H1 (cell line): ENCODE measurements at regions not wholly inside any gene's neighbourhood (a gene's known extent, or its start where the extent isn't known, plus 50 kb on each side); places are given as distances from the start of the nearest gene placed in this dataset.

Experiments used
- CTCF ChIA-PET: fragments of 300-600 bp; sonication (Branson Sonifier 250); formaldehyde crosslinking; loops from one replicate; lab custom pipeline; 2021; ENCODE audit not compliant: partially characterized antibody; lab: Charles Lee
- POLR2A ChIA-PET: fragments of 300-600 bp; sonication (Branson Sonifier 250); formaldehyde crosslinking; loops from one replicate; lab custom pipeline; 2021; ENCODE audit warnings: inconsistent platforms; ENCODE audit not compliant: partially characterized antibody; lab: Charles Lee
- DNase-seq, 2 experiments: peaks; one replicate each; pipeline versions ENCODE4 v3.0.0 to v3.0.0-alpha.2; 2010 to 2022; ENCODE audit warnings: low spot score in 2 of 2, low read depth in 1 of 2, mixed read lengths in 1 of 2
- FAIRE-seq: peaks from 2 replicates; lab custom pipeline; 2011; peaks lifted over from hg19 to GRCh38; lab: Jason Lieb, UNC
- H2AFZ ChIP-seq: 2 replicates; pipeline ENCODE4 v1.8.1; 2012; ENCODE audit warnings: low read length, inconsistent platforms
- H2AK5ac ChIP-seq: 2 replicates; pipeline ENCODE4 v1.6.1; 2013; ENCODE audit warnings: low read depth, low read length
- H2BK120ac ChIP-seq: replicated peaks from 2 replicates; pipeline ENCODE3; 2013; ENCODE audit warnings: low read depth, low read length, inconsistent platforms
- H2BK12ac ChIP-seq: 2 replicates; pipeline ENCODE4 v1.6.1; 2013; ENCODE audit warnings: low read depth, low read length
- H2BK15ac ChIP-seq: 2 replicates; pipeline ENCODE4 v1.6.1; 2013; ENCODE audit warnings: low read length
- H2BK20ac ChIP-seq: 2 replicates; pipeline ENCODE4 v1.6.1; 2013; ENCODE audit warnings: low read length
- H2BK5ac ChIP-seq: 2 replicates; pipeline ENCODE4 v1.6.1; 2013; ENCODE audit warnings: low read depth, low read length
- H3K14ac ChIP-seq: 2 replicates; pipeline ENCODE4 v1.6.1; 2013; ENCODE audit warnings: inconsistent platforms; ENCODE audit not compliant: insufficient read length
- H3K18ac ChIP-seq: 2 replicates; pipeline ENCODE4 v1.6.1; 2013; ENCODE audit warnings: low read length; ENCODE audit errors: extremely low read depth
- H3K23ac ChIP-seq: 2 replicates; pipeline ENCODE4 v1.6.1; 2013; ENCODE audit warnings: inconsistent platforms; ENCODE audit not compliant: insufficient read length
- H3K23me2 ChIP-seq: 2 replicates; pipeline ENCODE4 v1.6.1; 2013; ENCODE audit warnings: low read depth, low read length
- H3K27ac ChIP-seq: 2 replicates; pipeline ENCODE4 v1.6.1; 2011; ENCODE audit warnings: low read depth, low read length, inconsistent platforms
- H3K27me3 ChIP-seq, 4 experiments: replicated peaks in 1 of 4; 1 replicate in 1 of 4; 2 replicates in 3 of 4; pipeline versions ENCODE4 v1.6.1 to v1.8.1; 2011 to 2013; ENCODE audit warnings: low read length in 3 of 4, mild to moderate bottlenecking in 3 of 4, inconsistent platforms in 2 of 4, mixed read lengths in 2 of 4, moderate library complexity in 1 of 4; ENCODE audit not compliant: control insufficient read depth in 3 of 4, insufficient read depth in 3 of 4; ENCODE audit errors: extremely low read depth in 1 of 4
- H3K36me3 ChIP-seq, 4 experiments: 2 replicates each; pipeline versions ENCODE4 v1.6.1 to v1.8.1; 2011 to 2013; ENCODE audit warnings: mild to moderate bottlenecking in 4 of 4, low read length in 3 of 4, moderate library complexity in 2 of 4, control low read depth in 1 of 4, inconsistent platforms in 1 of 4; ENCODE audit not compliant: insufficient read depth in 4 of 4, control insufficient read depth in 2 of 4
- H3K4ac ChIP-seq: replicated peaks from 2 replicates; pipeline ENCODE3; 2013; ENCODE audit warnings: low read length, low read depth, mixed read lengths, inconsistent platforms; ENCODE audit not compliant: insufficient read length
- H3K4me1 ChIP-seq, 4 experiments: replicated peaks in 1 of 4; 1 replicate in 1 of 4; 2 replicates in 3 of 4; pipeline versions ENCODE4 v1.6.1 to v1.8.1; 2011 to 2013; ENCODE audit warnings: low read length in 3 of 4, inconsistent platforms in 2 of 4, mixed read lengths in 1 of 4; ENCODE audit not compliant: insufficient read depth in 4 of 4, control insufficient read depth in 3 of 4
- H3K4me2 ChIP-seq, 2 experiments: 2 replicates each; pipeline versions ENCODE4 v1.6.1 to v1.8.1; 2011 to 2013; ENCODE audit warnings: low read depth in 2 of 2, low read length in 2 of 2, control low read depth in 1 of 2, inconsistent platforms in 1 of 2, mild to moderate bottlenecking in 1 of 2; ENCODE audit not compliant: insufficient read depth in 1 of 2
- H3K4me3 ChIP-seq, 4 experiments: fragments of 200-600, 300-600 bp in 1 of 4; sonication (generic), shearing (Covaris generic), sonication (Bioruptor Twin) in 1 of 4; 2 replicates each; pipeline versions ENCODE4 v1.5.1 to v1.8.1; 2011 to 2016; ENCODE audit warnings: low read length in 4 of 4, low read depth in 3 of 4, control low read depth in 2 of 4, inconsistent platforms in 2 of 4, mild to moderate bottlenecking in 2 of 4, mixed read lengths in 1 of 4, moderate library complexity in 1 of 4; ENCODE audit not compliant: insufficient read depth in 2 of 4; ENCODE audit errors: extremely low read depth in 1 of 4
- H3K56ac ChIP-seq: replicated peaks from 2 replicates; pipeline ENCODE3; 2013; ENCODE audit warnings: low read depth, mild to moderate bottlenecking, mixed read lengths, low read length, inconsistent platforms; ENCODE audit not compliant: insufficient read length
- H3K79me1 ChIP-seq: 2 replicates; pipeline ENCODE4 v1.6.1; 2013; ENCODE audit warnings: low read depth, low read length, control low read depth
- H3K79me2 ChIP-seq, 2 experiments: 2 replicates each; pipeline versions ENCODE4 v1.6.1 to v1.8.1; 2012 to 2013; ENCODE audit warnings: low read length in 2 of 2, mild to moderate bottlenecking in 2 of 2, inconsistent platforms in 1 of 2; ENCODE audit not compliant: insufficient read depth in 2 of 2, control insufficient read depth in 1 of 2
- H3K9ac ChIP-seq, 4 experiments: replicated peaks in 1 of 4; 1 replicate in 1 of 4; 2 replicates in 3 of 4; pipeline versions ENCODE4 v1.6.1 to v1.8.1; 2011 to 2013; ENCODE audit warnings: low read depth in 3 of 4, low read length in 3 of 4, control low read depth in 2 of 4, mild to moderate bottlenecking in 2 of 4, moderate library complexity in 2 of 4, inconsistent platforms in 1 of 4; ENCODE audit errors: extremely low read depth in 1 of 4
- H3K9me3 ChIP-seq, 2 experiments: 2 replicates each; pipeline versions ENCODE4 v1.6.1 to v1.8.1; 2012 to 2013; ENCODE audit warnings: mild to moderate bottlenecking in 2 of 2, moderate library complexity in 2 of 2, control low read depth in 1 of 2, inconsistent platforms in 1 of 2, low read depth in 1 of 2, low read length in 1 of 2, mixed read lengths in 1 of 2; ENCODE audit not compliant: insufficient read depth in 2 of 2
- H4K20me1 ChIP-seq, 2 experiments: replicated peaks in 1 of 2; 2 replicates each; pipeline versions ENCODE3 to v1.8.1; 2011 to 2013; ENCODE audit warnings: inconsistent platforms in 2 of 2, low read length in 2 of 2, mild to moderate bottlenecking in 1 of 2; ENCODE audit not compliant: insufficient read depth in 2 of 2, control insufficient read depth in 1 of 2
- H4K5ac ChIP-seq: 2 replicates; pipeline ENCODE4 v1.6.1; 2013; ENCODE audit warnings: low read length, low read depth, mixed read lengths, inconsistent platforms; ENCODE audit not compliant: insufficient read length
- H4K8ac ChIP-seq: 2 replicates; pipeline ENCODE4 v1.8.0; 2013; ENCODE audit warnings: mild to moderate bottlenecking, moderate library complexity, low read length, inconsistent platforms; ENCODE audit not compliant: insufficient read depth; ENCODE audit errors: extremely low read depth
- H4K91ac ChIP-seq: replicated peaks from 2 replicates; pipeline ENCODE3; 2013; ENCODE audit warnings: low read length, mixed read lengths, inconsistent platforms; ENCODE audit not compliant: insufficient read length
- CEBPB ChIP-seq: IDR thresholded peaks from 2 replicates; pipeline ENCODE4 v1.6.1; 2012; ENCODE audit warnings: low read depth, low read length
- CTCF ChIP-seq, 3 experiments: IDR thresholded peaks; 1 replicate in 2 of 3; 2 replicates in 1 of 3; pipeline versions ENCODE4 v1.5.1 to v1.6.1; 2011; ENCODE audit warnings: low read length in 3 of 3, mild to moderate bottlenecking in 3 of 3, inconsistent platforms in 2 of 3, low read depth in 1 of 3, moderate library complexity in 1 of 3; ENCODE audit not compliant: insufficient read depth in 1 of 3; ENCODE audit errors: control extremely low read depth in 1 of 3
- JUN ChIP-seq: IDR thresholded peaks from 2 replicates; pipeline ENCODE4 v1.6.1; 2011; ENCODE audit warnings: low read depth, mild to moderate bottlenecking, improper control_type of control experiment, low read length
- KDM1A ChIP-seq: fragments of 200-600, 300-600 bp; sonication (generic); IDR thresholded peaks from 2 replicates; pipeline ENCODE4 v1.7.1; 2016; ENCODE audit warnings: mild to moderate bottlenecking, low read length, borderline replicate concordance
- POLR2A ChIP-seq, 2 experiments: IDR thresholded peaks; 1 replicate in 1 of 2; 2 replicates in 1 of 2; pipeline ENCODE4 v1.6.1; 2011; ENCODE audit warnings: low read depth in 2 of 2, low read length in 2 of 2, mild to moderate bottlenecking in 2 of 2; ENCODE audit errors: control extremely low read depth in 1 of 2
- RFX5 ChIP-seq: IDR thresholded peaks from 2 replicates; pipeline ENCODE4 v1.6.1; 2011; ENCODE audit warnings: low read depth, low read length, improper control_type of control experiment, borderline replicate concordance
- RNF2 ChIP-seq: fragments of 200-900, 300-1000 bp; sonication (generic); IDR thresholded peaks from 2 replicates; pipeline ENCODE4 v1.7.1; 2016; ENCODE audit warnings: borderline replicate concordance, low read depth, mild to moderate bottlenecking, antibody characterized with exemption, low read length; ENCODE audit not compliant: poor library complexity, severe bottlenecking; ENCODE audit errors: missing control alignments
- SIRT6 ChIP-seq: IDR thresholded peaks from one replicate; pipeline ENCODE4 v1.7.1; 2012; ENCODE audit warnings: low read length, inconsistent platforms
- SIX5 ChIP-seq: IDR thresholded peaks from 2 replicates; pipeline ENCODE4 v1.6.1; 2011; ENCODE audit warnings: mild to moderate bottlenecking, low read depth, low read length
- SP2 ChIP-seq: IDR thresholded peaks from 2 replicates; pipeline ENCODE4 v1.6.1; 2012; ENCODE audit warnings: mild to moderate bottlenecking, low read length, inconsistent platforms
- TAF1 ChIP-seq: IDR thresholded peaks from 2 replicates; pipeline ENCODE4 v1.6.1; 2011; ENCODE audit warnings: mild to moderate bottlenecking, low read depth, low read length
- WGBS, 2 experiments: shearing (Covaris generic) in 1 of 2; methylation state at CpG; one replicate each; pipeline versions ENCODE4 v1.1.6 to v1.1.7; 2013 to 2015; ENCODE audit warnings: low lambda C conversion rate in 2 of 2, mixed read lengths in 2 of 2, inconsistent platforms in 1 of 2, low coverage in 1 of 2, missing lambda C conversion rate in 1 of 2; ENCODE audit not compliant: insufficient replicate concordance in 2 of 2, insufficient coverage in 1 of 2, insufficient read length in 1 of 2; ENCODE audit errors: extremely low coverage in 1 of 2, missing lambda C conversion rate in 1 of 2; 5-methylcytosine and 5-hydroxymethylcytosine counted together

DNA sequence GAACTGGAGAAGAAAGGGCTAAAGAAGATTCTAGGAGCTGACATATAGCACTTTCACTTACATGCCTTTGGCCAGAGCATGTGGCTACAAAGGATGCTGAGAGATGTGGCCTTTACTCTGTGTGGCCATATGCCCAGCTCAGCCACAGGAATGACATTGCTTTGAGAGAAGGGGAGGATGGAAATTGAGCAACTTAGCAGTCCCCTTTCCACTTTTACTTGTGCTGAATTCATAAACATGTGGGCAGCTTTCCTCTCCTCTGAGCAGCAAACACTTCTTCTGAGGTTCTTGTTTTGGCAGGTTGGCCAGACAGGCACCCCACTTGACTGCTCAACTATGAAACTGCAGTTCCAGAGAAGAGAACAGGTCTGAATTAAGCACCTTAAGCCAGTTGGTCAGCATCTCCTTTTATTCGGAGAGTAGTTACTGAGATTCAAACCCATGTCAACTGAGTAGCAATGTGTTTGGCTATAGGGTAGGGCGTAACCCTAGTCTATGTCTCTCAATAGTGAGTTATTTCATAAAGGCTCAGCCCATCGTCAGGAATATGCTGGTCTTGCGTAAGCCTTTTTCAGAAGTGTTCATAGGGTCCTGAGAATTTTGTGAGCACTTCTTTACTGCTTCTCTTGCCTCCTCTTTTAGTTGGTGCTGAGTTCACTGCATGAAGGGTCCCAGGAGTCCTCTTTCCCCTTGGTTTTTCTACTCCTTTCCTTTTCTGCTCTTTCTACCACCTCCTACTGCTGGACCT lies 134.5 kb downstream of the PALM2AKAP2 start:
- Histone ChIP-seq H3K14ac (no peak overlapping the region), H3K79me2 (no peaks in the 10 kb centered on the region), H3K9me3 (no peaks in the 10 kb centered on the region), H3K9ac (no peak overlapping the region), H4K91ac (no peak overlapping the region), H4K20me1 (no peaks in the 10 kb centered on the region), H3K79me1 (peaks cover 2% of the 10 kb centered on the region; the same call in 1 of the 2 replicates), H3K18ac (no peak overlapping the region), H3K23me2 (no peaks in the 10 kb centered on the region), H4K8ac (no peak overlapping the region; the same call in 1 of the 2 replicates), H3K23ac (no peak overlapping the region), H4K5ac (no peak overlapping the region), H2BK5ac (no peak overlapping the region), H2BK120ac (no peak overlapping the region), H3K27me3 (no peaks in the 10 kb centered on the region), H2BK20ac (no peak overlapping the region), H3K4me1 (peaks cover 0 to 7% (median 4%) of the 10 kb centered on the region in 4 experiments; a peak in 3 of 7 replicates), H3K4me3 (no peak overlapping the region), H3K4me2 (no peak overlapping the region), H3K27ac (no peak overlapping the region), H3K36me3 (no peaks in the 10 kb centered on the region; a peak in 1 of 8 replicates), H2BK12ac (no peak overlapping the region), H2AFZ (no peak overlapping the region), H2AK5ac (no peak overlapping the region), H3K56ac (no peak overlapping the region), H3K4ac (no peak overlapping the region), H2BK15ac (no peak overlapping the region)
- CTCF ChIA-PET: interaction anchor here (0.8 to 6.6 kb wide), 7 partner anchors 8 to 144 kb away, joined by 3 to 43 read pairs (median 3); no protein-coding TSS in a partner anchor
- POLR2A ChIA-PET: interaction anchor here (1.0 kb wide), 1 partner anchor 8 kb away, joined by 3 read pairs; no protein-coding TSS in a partner anchor
- 94% methylated on average over 4 of the region's 4 CpGs; no CpG with 5 or more reads in 1 of the 2 experiments for WGBS, 2 experiments
- DNase-seq (no peak), FAIRE-seq (no peak)
- TF ChIP-seq TAF1: no peak
- TF ChIP-seq CEBPB: no peak
- no peak for TF ChIP-seq KDM1A
- TF ChIP-seq SIRT6: no peak
- TF ChIP-seq JUN: no peak
- no peak for TF ChIP-seq SIX5
- no peak for TF ChIP-seq SP2
- TF ChIP-seq RNF2: no peak
- TF ChIP-seq RFX5: no peak
- no peak for TF ChIP-seq POLR2A (IDR thresholded peaks at IDR 0.05; ENCODE audit: control extremely low read depth in 1 of 2, low read depth in 2 of 2, low read length in 2 of 2)
- no peak for TF ChIP-seq CTCF (IDR thresholded peaks at IDR 0.05; ENCODE audit: control extremely low read depth in 1 of 3, insufficient read depth in 1 of 3, low read depth in 1 of 3, low read length in 3 of 3)
